NCI-H1417 treated with DMSO at 0.1 percent for 48 hours (cell line): ENCODE measurements at regions not wholly inside any gene's neighbourhood (a gene's known extent, or its start where the extent isn't known, plus 50 kb on each side); places are given as distances from the start of the nearest gene placed in this dataset.

ENCODE experiments used
- DNase-seq: peaks from one replicate; lab custom pipeline; 2025; lab: John Stamatoyannopoulos, UW

DNA sequence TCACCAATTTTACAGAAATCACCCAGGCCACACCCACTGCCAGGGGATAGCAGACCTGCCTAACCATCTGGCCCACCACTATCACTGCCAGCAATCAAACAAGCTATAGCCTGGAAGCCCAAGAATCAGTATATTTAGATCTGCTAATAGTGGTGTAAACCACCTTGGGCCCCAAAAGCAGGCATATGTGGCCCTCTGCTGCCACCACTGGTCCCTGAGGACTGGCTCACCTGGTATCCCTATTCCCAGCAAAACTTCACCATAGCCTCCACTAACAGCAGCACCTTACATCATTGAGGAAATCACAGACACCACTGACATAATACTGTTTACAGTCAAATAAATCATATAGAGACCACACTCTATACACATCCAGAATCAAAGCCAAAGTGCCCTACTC is 880.4 kb upstream of the MAN1A1 start:
- DNase-seq = no peak

DNA sequence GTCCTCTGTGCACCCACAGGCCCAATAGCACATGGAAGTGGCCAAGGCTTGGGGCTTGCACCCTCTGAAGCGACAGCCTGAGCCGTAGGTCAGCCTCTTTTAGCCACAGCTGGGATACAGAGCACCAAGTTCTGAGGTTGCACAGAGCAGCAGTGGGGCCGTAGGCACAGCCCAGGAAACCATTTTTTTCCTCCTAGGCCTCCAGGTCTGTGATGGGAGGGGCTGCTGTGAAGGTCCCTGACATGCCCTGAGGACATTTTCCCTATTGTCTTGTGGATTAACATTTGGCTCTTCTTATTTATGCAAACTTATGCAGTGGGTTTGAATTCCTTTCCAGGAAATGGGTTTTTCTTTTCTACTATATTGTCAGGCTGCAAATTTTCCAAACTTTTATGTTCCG is 878.7 kb upstream of the MAN1A1 start:
- DNase-seq = no peak

DNA sequence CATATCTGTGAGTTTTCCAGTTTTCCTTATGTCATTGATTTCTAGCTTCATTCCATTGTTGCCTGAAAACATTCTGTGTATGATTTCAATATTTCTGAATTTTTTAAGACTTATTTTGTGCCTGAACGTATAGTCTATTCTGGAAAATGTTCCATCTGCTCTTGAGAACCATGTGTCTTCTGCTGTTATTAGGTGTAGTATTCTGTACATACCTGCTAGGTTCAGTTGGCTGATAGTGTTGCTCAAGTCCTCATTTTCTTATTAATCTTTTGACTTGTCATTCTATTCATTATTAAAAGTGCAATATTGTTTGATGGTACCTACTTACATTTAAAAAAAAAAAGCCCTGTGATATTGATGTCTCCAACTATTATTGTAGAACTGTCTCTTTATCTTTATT is 869.8 kb upstream of the MAN1A1 start:
- DNase-seq = no peak

DNA sequence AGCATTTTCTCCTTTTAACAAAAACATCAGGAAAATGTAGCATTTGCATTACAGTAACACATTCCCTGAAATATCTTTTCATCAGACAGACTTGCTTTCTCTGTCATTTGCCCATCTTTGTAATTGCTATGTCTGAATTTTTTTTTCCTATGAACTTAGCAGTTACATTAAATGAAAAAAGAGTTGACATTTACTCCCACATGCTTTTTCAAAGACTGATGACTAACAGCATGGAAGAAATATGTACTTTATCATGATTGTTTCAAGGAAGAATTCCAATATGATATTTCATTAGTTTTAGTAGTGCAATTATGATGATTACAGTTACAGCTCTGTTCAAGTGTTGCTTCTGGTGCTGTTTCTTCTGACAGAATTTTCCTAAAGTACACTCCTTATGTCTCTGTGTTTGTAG is 864.5 kb upstream of the MAN1A1 start:
- DNase-seq = no peak

DNA sequence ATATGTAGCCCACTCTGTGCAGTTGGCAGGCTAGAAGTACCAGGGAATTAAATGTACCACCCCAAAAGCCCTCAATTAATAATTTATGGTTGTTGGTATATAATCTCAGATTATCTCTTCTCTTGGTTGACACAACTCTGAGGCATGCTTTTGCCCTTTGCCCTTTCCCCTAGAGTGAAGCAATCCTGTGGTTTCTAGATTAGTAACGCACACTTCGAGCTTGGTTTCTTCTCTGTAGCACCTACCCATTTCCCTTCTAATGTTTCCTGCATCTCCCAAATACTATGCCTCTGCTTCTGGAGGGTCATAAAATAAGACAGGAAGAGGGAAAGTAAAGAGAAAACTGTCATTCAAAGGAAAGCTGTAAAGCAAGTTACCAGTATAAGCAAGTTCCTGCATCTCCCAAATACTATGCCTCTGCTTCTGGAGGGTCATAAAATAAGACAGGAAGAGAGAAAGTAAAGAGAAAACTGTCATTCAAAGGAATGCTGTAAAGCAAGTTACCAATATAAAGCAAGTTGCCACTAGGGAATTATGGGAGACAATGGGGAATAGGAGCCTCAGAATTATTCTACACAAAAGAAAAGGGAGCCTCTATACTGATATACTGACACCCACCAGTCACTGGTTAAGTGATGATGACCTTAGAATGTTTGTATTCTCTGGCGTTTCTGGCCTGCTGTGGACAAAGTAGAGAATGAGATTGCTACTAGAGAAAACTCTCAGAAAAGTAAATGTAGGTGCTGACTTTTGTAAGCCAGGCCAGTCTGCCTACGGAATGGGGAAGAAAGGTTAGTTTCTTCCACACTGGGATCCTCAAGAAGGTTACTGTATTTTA is 862.6 kb upstream of the MAN1A1 start:
- DNase-seq = no peak

DNA sequence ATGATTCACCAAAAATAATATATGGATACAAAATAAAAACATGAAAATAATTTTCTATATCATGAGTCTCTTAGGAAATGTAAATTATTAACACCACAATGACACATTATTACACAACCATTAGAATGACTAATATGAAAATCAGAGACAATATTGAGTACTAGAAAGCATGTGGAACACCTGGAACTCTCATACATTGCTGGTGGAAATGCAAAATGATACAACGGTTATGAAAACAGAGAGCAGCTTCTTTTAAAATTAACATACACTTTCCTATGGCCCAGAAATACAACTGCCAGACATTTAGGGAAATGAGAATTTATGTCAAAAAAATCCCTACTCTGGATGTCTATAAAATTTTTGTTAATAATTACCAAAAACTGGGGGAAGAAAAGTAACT is 853.3 kb upstream of the MAN1A1 start:
- DNase-seq = no peak

DNA sequence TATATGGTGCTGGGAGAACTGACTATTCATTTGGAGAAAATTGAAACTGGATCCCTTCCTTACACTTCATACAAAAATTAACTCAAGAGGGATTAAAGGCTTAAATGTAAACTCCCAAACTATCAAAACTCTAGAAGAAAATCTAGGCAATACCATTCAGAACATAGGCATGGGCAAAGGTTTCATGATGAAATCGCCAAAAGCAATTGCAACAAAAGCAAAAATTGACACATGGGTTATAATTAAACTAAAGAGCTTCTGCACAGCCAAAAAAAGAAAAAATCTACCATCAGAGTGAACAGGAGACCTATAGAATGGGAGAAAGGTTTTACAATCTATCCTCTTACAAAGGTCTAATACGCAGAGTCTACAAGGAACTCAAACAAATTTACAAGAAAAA is 851.3 kb upstream of the MAN1A1 start:
- DNase-seq = no peak

DNA sequence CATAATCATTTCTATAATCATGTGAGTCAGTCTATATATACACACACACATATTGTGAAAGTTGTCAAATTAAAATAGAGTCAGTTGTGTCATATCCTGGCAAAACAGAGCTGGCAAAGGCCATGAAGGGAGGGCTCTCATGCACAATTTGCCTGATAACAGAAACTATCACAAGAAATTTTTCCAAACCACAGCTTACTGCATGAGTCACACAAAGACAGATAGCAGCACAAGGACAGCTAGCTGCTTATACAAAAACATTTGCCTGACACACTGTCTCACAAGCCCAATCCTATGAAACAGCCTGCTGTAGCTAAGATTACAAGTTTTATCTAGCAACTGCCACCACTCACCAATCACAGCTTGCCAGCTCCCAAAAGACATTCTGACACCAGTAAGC is 848.5 kb upstream of the MAN1A1 start:
- DNase-seq = no peak

DNA sequence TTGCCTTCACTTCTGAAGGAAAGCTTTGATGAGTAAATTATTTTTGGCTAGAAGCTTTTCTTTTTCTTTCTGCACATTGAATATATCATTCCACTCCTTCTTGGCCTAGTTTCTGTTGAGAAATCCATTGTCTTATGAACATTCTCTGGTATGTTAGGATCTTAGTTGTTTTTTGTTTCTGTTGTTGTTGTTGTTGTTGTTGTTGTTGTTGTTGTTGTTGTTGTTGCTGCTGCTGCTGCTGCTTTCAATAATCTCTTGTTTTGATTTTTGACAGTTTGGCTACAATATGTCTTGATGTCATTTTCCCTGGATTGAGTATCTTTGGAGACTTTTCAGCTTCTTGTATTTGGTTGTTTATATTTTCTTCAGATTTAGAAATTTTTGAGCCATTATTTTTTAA is 836.5 kb upstream of the MAN1A1 start:
- no peak for DNase-seq

DNA sequence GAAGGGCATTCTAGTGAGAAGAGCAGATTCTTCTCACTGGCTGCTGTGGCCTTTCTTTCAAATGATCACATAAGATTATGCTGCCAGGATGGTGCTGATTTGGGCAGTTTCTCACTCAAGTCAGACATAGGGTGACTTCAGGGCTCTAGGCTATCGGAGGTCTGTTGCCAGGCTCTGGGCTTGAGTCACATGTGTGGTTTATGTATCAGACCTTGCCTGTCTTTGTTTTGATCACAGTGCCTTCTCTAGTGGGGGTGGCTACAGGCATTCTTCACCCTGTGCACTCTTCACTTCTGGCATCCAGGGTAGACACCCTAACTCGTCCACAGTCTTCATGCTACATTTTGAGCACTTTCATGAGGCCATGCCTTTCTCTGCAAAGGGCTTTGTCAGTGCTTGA is 823.7 kb upstream of the MAN1A1 start:
- DNase-seq = no peak

DNA sequence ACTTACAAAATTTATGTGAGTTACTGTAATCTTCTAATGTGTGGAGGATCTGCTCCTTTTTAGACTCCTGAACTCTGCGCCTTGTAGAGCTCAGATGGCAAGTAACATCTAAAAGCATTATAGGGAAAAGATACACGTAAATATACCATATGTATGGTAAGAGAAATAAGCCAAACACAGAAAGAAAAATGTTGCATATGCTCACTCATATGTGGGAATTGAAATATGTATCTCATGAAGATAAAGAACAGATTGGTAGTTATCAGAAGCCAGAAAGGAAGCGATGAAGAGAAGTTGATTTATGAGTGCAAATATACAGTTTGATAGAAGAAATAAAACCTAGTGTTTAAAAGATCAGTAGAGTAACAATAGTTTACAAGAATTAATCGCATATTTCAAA is 815.0 kb upstream of the MAN1A1 start:
- no peak for DNase-seq

DNA sequence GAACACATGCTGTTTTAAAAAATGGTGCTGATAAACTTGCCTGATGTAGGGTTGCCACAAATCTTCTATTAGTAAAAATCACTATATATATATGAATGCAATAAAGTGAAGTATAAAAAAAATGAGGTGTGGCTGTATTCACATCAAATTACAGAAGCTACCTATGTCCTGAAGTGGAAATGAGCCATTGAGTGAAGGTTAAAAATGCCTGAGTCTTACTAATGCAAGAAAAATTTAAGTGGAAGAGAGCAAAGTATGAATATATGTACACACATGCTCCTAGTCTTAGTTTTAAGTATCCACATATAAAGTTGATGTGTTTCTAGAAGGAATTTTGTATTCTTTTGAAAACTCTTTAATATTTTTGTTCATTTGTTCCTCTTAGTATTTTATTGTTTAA is 808.3 kb upstream of the MAN1A1 start:
- DNase-seq = no peak

DNA sequence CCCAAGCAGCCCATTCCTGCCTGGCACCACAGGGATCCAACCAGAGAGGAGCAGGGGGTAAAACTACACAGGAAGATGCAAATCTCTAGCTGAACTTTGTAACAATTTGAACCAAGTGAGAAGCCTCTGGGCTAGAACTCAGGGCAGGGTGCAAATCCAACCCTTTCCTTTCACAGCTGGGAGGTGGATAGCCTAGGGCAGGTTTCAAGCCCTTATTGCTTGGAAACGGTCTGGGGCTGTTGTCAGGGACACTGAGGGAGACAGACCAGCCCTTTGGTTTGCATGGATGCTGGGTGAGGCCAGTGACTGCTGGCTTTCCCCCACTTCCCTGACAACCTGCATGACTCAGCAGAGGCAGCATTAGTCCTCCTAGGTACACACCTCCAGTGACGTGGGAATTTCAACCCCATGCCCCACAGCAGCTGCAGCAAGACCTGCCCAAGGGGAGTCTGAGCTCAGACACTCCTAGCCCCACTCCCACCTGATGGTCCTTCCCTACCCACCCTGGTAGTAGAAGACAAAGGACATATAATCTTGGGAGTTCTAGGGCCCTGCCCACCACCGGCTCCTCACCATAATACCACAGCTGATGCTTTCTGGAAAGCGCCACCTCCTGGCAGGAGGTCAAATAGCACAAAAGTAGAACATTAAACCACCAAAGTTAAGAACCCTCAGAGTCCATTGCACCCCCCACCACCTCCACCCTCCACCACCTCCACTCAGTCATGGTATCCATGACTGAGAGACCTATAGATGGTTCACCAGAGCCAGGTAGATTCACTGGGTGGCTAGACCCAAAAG is 797.7 kb upstream of the MAN1A1 start:
- no peak for DNase-seq

DNA sequence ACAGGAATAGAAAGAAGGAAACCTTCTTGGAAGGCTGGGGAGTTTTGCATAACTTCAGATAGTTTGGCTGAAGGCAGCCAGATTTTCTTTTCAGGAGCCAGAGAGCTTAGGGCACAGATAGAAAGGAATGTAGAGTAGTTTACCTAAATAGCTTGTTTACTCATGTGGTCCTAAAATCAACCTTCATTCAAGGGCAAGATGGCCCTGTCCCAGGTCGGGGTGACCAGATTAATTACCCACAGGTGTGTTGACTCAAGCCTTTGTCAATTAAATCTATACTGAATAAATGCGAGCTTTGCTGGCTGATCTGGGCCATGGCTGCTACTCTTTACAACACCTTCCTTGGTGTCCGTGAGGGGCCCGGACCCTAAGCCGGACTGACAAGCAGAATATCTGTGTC is 792.0 kb upstream of the MAN1A1 start:
- DNase-seq = no peak

DNA sequence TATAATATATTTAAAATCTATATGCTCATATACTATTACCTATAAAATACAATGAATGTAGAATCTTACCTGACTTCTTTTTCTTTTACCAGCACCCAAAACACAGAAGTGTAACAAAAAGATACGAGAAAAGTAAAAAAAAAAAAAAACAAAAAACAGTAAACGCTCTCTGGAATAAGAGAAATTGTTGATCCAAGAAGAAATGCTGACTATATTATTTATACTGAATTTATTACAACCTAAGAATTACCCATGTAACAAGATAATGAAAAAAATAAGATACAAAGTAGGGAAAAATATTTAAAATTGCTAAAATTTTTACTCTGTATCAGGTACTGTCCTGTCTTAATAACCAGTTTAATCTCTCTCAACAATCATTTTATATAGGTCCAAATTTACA is 787.9 kb upstream of the MAN1A1 start:
- no peak for DNase-seq

DNA sequence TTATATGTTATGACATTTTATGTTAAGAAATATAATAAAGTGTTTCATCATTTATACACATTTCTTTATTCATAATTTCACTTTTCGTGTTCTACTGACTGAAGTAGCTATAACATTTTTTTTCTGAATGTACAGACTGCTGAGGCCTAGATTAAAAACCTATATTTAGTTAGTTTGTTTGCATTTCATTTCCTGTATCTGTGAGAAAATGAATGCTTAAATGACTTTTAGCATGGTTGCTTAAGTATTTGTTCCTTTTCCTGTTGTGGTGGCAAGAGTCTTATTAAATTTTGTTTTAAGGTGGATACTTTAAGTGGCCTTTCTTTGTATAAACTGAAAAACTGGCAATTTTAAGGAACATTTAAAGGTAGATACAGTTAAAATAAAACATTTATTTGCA is 779.7 kb upstream of the MAN1A1 start:
- no peak for DNase-seq

DNA sequence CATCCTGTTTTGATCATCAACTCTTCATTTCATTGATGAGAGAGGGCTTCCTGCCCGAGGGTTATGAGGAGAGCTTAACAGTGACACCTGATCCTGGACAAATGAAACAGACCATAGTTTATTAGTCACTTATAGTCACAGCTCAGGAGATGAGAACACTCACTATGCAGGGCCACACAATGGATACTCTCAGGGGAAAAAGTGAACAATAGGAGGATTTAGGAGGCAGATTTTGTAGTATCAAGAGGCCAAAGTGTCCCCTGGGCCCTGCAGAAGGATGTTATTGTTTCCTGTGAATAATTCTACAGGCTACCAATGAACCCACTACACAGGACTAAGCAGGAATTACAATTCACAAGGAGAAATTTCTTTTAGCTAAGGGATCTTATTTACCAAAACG is 772.8 kb upstream of the MAN1A1 start:
- no peak for DNase-seq

DNA sequence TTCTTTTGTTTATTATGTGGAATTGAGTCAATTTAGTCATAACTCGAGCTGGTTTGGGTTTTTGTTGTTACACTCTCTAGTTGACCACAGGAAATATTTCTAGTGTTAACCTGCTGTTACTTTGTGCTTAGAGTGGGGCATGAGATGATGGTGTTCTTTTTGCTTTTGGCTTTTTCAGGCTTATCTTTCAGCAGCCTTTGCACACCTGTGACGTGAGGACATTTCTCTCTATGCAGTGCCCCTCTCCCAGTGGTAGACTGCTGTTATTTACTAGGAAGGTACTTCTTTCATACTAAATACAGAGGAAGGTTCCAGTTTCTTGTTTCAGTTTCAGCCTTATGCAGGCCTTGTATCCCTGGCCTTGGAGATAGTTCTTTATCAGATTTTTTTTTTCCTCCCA is 766.8 kb upstream of the MAN1A1 start:
- DNase-seq = no peak

DNA sequence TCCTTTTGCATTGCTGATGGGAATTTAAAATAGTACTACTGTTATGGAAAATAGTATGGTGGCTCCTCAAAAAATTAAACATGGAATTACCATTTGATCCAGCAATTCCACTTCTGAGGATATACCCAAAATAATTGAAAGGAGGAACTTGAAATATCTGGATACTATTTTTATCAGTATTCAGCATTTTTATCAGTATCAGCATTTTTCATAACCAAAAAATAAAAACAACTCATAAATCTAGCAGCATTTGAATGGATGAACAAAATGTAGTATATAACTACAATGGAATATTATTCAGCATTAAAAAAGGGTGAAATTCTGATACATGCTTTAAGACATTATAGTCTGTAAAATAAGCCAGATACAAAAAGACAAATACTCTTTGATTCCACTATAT is 763.4 kb upstream of the MAN1A1 start:
- no peak for DNase-seq

DNA sequence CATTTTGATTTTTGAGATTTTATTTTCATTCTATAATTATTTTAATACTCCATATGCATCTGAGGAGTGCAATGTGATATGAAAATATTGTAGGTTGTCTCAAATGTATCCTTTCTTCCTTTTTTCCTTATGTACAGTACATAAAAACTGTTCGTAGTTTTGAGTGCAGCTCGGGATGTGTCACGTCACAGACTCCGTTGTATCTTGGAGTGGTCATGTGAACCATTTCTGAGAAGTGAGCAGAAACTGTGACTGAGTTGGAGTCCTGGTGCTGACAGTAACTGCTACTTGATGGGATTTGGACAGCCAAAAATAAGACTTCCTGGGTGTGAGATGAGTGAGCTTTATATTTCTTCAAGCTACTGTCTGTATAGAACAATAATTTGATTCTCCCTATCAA is 761.4 kb upstream of the MAN1A1 start:
- DNase-seq = no peak

DNA sequence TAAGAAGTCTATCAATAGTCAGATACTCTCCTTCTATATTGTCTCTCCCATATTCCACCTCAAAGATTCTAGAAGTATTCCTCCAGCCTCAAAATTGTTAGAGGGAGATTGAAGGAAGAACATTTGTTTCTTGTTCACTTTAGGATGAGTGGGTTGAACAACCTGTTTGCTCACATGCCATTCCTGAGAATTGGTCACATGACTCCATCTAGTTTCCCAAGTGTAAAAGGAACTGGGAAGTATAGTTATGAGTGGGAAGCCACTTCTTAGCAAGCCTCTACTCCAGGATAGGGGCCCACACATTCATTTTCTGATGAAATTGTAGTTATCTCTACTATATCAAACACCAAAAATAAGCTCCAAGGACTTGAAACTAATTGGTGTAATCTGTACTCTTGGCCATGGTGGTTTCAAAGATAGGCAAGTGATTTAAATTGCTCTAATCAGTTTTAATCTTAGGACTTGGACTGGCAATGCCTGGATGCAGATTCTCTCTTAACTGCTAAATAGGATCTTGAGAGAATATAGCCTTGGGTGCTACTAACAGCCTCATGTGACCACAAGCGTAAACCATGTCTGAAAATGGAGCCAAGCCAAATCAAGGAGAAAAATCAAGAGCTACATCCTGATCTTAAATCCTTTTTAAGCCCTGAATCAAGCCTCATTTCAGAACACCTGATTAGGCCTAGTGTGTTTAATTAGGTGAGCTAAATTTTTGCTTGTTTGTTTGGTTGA is 758.7 kb upstream of the MAN1A1 start:
- no peak for DNase-seq

DNA sequence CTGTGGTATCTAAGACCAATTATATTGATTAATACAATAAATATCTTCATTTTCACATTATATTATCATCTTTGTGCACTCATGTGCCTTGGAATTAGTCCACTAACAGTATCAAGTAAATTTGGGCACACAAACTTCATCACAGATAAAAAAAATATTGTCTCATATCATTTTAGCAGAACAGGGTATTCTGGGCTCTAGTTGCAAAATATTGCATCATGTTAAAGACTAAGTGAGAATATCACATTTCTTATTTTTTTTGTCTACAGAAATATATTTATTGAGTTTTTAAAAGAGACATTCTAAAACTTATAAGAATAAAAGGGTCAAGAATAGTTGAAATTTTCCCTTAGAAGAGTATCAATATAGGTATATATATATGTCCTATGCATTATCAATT is 754.1 kb upstream of the MAN1A1 start:
- DNase-seq = no peak

DNA sequence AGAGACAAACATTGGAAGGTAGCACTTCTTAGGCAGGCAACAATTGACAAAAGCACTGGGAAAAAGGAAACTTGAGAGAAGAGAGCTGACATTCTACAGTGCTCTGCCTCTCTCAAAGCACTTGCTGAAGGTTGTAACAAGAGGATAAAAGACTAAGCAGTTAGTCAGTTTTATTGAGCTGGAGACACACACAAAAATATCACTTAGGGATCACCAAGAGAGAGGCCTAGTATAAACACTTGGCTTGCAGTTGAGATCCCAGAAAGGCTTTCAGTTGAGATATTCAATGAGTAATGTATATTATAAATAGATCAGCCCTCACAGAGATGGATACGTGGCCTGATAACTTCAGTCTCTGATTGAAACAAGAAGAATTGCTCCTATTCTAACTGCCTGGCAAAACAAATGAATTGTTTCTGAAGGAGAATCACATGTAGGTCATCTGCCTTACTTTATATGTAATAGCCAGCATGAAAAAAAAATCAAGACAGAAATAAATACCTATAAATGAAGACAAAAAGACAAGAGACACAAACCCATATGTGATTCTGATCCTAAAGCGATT is 747.2 kb upstream of the MAN1A1 start:
- DNase-seq = no peak
